ENCODE measurements at regions not wholly inside any gene's neighbourhood (a gene's known extent, or its start where the extent isn't known, plus 50 kb on each side); places are given as distances from the start of the nearest gene placed in this dataset.
"Not testable (repeated sequence)": the region's sequence is repeated elsewhere in the genome, so short reads cannot be mapped to it uniquely, and the experiment has no call there.

DNA sequence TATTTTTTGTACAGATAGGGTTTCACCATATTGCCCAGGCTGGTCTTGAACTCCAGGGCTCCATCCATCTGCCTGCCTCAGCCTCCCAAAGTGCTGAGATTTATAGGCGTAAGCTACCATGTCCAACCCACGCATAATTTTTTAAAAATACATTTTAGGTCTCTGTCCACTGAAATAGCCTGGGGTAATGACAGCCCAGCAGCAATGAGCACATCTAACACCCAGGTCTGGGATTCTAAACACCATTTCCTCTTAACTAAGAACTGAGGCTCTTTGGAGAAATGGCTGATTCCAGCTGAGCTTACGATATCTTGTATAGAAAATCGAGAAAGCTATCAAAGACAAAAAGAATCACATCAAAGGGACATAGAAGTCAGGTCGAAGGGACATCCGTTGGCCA lies 245.3 kb downstream of the PARN start:
- no peak for DNase-seq

DNA sequence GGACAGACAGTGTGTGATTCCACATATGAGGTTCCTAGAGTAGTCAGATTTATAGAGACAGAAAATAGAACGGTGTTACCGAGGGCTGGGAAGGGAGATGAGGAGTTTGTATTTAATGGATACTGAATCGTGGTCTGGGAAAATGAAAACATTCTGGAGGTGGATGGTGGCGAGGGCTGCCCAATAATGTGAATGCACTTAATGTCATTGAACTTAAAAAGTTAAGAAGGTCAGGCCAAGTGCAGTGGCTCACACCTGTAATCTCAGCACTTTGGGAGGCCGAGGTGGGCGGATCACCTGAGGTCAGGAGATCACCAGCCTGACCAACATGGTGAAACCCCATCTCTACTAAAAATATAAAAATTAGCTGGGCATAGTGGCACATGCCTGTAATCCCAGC lies 246.2 kb downstream of the PARN start:
- not testable (repeated sequence) for DNase-seq

DNA sequence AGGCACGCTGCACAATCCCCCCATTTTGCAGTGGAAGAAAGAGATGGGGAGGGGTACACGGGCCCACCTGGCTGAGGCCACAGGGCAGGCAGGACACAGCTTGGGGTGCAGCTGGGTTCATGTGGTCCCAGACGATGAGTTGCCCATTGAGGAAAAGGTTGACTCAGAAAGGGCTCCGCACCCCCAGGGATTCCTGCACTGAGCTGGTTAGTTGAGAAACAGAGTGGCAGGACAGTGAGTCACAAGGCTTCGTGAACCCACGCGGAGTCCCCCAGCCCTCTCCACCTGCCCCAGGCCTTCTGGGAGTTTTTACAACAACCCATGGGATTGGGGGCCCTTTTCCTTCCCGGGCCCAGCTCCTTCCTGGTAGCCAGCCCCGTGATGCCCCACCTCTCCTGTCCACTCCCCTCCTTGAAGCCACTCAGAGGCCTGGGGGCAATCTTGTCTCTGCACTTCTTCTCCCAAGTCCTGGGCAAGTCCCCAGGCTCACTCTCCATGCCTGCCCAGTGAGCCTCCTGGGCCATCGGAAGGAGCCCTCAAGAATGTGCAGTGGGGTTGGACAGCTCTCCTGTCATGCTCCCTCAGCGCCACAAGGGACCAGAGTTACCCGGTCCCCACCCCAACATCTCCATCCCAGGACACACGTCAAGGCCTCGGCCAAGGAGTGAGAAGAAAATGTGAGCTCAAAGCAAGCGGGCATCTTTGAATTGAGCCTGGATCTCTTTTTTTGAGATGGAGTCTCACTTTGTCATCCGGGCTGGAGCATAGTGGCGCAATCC lies 251.2 kb downstream of the PARN start:
- no peak for DNase-seq

DNA sequence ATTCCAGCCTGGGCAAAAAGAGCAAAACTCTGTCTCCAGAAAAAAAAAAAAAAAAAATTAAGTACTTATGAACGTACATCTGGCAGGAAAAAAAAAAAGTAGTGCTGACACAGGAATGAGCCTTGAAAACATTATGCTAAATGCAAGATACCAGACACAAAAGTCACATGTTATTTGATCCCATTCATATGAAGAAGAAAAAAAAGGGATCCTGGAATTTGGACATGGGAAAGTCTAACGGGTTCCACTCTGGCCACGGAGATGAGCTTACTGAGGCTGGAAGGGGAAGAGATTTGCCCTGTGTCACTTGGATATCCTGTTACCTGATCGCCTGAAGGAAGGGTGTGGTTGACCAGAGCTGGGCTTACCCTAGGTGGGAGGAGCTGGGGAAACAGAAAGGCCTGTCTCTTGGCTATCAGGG lies 251.9 kb downstream of the PARN start:
- DNase-seq: no peak

DNA sequence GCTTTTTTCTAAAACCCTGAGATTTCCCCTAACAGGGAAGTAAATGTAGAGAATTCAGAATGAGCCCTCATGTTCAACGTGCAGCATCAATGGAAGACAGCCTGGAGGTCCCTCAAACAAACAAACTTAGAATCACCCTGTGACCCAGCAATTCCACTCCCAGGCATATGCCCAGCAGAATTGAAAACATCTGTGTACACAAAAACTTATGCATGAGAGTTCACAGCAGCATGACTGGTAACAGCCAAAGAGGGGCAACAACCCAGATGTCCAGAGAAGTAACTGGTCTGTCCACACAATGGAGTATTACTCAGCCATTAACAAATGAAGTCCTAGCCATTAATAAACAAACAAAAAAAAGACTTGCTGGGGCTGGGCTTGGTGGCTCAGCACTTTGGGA lies 252.7 kb downstream of the PARN start:
- no peak for DNase-seq

DNA sequence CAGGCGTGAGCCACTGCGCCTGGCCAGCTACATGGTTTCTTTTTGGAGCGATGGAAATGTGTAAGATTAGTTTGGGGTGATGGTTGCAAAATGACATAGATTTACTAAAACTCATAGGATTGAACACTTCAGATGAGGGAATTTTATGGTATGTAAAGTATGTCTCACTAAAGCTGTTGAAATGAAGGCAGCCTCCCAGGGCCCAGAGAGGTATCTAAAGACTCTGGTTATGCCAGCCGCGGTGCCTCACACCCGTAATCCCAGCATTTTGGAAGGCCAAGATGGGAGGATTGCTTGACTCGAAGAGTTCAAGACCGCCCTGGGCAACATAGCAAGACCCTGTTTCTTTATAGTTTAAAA lies 254.9 kb downstream of the PARN start:
- DNase-seq: no peak

DNA sequence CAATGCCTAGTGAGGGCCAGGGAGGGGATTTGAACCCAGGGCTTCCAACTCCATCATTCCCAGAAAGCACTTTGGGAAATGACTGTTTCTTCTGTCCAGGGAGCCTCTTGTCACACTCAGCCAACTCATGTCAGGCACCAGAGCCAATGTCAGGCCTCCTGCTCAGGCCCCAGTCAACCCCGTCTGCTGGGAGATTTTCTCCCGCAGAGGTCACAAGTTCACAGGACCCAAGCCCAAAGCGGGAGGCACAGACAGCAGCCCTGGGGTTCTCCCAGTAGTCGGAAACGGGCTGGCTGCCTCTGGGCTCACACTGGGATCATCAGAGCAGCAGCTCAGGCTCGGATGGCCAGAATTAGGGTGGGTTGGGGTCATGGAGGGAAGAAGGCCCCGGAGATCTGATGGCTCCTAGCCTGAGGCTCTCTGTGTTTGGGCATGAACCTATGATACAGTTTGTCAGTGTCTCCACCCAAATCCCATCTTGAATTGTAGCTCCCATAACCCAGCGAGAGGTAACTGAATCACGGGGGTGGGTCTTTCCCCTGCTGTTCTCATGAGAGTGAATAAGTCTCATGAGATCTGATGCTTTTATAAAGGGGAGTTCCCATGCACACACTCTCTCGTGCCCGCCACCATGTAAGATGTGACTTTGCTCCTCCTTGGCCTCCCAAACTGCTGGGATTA lies 255.5 kb downstream of the PARN start:
- DNase-seq: no peak

DNA sequence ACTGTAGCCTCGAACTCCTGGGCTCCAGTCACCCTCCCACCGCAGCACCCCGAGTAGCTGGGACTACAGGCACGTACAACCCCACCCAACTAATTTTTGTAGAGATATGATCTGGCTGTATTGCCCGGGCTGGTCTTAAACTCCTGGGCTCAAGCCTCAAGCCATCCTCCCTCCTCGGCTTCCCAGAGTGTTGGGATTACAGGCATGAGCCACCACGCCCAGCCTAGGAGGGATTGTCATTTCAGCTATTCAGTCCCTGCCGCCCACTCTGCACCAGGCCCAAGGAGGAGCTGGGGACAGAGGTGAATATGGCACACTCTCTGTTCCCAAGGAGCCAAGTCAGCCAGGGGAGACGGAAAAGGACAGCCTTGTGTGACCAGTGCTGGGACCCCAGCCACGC lies 256.2 kb downstream of the PARN start:
- DNase-seq: no peak

DNA sequence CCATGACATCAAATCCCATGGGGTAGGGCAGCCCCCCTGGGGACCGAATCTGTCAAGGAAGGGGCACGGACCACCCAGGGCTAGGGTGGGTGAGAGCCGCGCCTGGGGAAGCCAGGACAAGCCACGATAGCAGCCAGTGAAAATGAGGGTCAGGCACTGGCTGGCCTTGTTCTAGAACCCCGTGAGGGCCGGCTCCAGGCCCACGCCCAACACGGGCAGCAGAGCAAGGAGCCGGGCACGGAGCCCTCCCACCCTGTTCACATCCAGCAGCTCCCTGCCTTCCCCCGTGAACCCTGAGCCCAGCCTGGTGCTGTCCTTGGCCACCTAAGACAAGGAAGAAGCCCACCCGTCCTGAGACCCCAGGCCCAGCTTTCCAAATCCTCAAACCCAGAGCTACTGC lies 256.7 kb downstream of the PARN start:
- DNase-seq: no peak

DNA sequence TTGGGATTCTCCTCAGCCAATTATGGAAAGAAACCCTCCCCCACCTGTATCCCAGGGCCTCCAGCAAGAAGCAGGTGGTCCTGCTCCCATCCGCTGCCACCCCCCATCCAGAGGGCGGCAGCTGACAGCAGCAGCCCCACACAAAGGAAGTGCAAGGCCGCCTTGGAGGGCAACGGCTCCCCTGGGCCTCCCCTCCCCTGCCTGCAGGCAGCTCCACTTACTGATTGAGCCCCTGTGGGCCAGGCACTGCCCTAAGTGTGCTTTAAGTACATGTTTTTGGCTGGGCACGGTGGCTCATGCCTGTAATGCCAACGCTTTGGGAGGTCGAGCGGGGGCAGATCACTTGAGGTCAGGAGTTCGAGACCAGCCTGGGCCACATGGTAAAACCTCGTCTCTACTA lies 257.6 kb downstream of the PARN start:
- DNase-seq: no peak

DNA sequence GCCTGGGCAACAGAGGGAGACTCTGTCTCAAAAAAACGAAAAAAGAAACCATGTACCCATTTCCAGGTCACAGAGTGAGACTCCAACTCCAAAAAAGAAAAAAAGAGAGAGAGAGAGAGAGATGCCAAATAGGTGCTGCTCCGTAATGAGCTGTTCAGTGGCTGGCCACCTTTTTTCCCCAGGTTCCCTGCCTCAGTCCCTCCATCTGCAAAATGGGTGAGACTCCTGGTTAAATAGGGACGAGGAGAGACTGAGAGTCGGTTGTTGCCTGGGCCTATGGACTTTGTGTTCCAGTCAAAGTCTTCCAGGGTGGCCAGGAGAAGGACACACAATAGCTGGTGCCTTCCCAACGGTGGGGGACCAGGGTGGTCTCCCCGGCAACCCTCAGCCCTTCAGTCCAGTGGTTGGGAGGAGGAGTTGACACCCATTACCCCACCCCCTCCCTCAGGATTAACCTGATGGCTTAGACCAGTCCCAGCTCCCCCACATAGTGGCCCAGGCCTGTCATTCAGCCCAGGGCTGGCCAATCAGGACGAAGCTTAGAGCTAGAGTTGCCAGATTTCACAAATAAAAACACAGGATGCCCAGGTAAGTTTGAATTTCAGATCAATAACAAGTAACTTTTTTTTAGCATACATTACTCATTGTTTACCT lies 258.2 kb downstream of the PARN start:
- DNase-seq: no peak

DNA sequence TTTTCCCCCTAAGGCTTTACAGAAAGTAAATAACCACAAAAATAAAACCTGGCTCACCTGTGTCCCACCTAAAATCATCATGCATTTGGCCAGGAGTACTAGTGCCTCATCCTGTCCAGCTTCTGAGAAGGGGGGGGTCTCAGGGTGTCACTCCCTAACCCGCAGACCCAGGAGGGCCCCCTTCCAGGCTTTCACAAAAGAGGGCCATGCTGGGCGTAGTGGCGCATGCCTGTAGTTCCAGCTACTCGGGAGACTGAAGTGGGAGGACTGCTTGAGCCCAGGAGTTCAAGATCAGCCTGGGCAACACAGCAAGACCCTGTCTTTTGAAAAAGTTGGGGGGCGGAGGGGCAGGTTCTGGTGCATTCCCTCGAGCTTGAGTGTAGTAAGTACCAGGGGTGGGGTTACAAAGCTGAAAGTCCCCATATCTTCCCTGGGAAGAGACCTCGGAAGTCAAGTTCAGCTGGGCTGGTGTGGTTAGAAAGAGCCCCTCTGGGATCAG lies 259.3 kb downstream of the PARN start:
- DNase-seq: no peak

DNA sequence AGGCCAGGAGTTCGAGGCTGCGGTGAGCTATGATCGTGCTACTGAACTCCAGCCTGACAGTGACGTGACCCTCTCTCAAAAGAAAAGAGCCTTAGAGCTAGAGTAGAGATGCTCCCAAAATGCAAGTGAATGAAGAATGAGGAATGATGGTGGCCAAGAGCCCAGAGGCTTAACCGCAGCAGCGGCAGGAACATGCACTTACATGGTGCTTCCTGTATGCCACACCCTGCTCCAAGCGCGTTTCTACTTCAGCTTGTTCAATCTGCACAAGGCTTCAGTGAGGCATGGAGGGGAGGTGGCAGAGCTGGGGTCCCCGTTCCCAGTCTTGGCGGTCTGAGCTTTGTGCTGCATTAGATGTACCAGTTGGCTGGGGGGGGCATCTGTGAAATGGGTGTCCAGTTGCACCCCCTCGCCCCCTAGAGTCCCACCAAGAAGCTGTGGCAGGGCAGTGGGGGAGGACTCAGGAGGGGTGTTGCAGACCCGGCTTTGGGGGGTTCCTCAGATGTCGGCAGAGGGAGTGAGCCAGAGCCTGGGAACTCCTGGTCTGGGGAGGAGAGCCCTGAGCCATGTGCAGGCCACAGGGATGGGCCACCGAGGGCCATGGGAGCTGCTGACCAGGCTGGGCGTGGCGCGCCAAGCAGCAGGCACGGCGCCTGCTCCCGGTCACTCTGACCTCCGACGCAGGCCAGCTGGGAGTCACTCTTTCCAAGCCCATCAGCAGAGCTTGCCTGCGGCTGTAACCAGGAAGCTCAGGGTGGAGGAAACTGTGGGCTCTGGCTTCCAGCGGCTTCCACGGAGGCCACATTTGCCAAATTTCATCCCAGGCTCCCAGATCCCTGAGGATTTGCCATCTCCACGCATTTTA lies 260.1 kb downstream of the PARN start:
- DNase-seq: no peak

DNA sequence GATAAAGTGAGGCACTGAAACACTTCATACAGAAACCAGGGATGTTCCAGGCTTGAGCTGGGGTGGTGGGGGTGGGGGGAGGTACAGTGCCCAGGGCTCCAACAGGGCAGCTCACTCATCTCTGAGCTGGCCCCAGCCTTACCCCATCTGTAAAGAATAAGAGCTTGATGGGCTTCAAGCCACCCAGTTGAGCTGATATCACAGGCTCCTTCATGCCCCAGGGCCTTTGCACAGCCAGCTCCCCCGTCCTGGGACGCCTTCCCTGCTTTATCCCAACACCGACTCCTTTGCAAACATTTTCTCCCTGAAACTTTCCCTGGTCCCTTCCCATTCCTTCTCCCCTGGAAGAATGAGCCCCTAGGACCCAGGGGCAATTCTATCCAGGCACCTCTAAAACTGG lies 261.7 kb downstream of the PARN start:
- no peak for DNase-seq

DNA sequence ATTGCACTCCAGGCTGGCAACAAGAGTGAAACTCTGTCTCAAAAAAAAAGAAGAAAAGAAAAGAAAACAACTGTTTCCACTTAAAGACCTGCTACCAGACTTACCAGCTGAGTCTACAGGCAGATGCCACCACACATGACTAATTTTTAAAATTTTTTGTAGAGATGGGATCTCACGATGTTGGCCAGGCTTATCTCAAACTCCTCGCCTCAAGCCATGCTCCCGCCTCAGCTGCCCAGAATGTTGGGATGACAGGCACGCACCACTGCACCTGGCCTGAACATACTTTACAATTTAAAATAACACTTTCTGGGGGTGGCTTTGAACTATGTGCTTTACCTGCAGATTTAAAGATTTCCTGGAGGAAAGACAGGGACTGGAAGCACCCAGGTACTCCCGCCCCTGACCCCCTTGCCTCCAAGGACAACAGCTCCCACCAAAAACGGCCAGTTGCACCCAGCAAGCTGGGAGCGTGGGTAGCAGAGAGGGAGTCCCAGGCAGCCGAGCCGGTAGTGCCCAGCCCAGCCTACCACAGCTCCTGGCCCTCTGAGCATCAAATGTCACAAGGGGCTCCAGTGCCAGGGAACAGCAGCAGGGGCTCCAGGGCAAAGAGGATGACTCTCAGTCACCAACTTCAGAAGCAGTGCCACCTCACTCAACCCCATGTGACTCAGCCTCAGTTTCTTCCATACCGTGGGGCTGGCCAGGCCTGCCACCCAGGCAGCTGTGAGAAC lies 262.9 kb downstream of the PARN start:
- no peak for DNase-seq

DNA sequence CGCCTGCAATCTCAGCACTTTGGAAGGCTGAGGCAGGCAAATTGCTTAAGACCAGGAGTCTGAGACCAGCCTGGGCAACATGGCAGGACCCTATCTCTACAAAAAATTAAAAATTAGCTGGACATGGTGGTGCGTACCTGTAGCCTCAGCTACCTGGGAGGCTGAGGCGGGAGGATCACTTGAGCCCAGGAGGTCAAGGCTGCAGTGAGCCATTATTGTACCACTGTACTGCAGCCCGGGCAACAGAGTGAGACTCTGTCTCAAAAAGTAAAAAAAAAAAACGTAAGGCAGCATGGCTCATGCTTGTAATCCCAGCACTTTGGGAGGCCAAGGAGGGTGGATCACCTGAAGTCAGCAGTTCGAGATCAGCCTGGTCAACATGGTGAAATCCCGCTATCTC lies 263.6 kb downstream of the PARN start:
- no peak for DNase-seq

DNA sequence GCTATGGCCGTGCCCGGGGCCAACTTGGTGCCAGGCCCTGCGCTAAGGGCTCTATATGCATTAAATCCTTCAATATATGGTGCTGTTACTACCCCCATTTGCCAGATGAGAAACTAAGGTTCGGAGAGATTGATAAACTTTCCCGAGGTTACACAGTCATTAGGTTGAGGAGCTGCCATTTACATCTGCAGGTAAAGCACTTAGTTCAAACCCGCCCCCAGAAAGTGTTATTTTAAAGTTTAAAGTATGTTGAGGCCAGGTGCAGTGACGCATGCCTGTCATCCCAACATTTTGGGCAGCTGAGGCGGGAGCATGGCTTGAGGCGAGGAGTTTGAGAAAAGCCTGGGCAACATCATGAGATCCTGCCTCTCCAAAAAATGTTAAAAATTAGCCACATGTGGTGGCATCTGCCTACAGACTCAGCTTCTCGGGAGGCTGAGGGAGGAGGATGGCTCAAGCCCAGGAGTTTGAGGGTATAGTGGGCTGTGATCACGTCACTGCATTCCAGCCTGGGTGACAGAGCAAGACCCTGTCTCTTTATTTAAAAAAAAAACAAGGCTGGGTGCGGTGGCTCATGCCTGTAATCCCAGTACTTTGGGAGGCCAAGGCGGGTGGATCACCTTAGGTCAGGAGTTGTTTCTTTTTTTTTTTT lies 264.7 kb downstream of the PARN start:
- no peak for DNase-seq

DNA sequence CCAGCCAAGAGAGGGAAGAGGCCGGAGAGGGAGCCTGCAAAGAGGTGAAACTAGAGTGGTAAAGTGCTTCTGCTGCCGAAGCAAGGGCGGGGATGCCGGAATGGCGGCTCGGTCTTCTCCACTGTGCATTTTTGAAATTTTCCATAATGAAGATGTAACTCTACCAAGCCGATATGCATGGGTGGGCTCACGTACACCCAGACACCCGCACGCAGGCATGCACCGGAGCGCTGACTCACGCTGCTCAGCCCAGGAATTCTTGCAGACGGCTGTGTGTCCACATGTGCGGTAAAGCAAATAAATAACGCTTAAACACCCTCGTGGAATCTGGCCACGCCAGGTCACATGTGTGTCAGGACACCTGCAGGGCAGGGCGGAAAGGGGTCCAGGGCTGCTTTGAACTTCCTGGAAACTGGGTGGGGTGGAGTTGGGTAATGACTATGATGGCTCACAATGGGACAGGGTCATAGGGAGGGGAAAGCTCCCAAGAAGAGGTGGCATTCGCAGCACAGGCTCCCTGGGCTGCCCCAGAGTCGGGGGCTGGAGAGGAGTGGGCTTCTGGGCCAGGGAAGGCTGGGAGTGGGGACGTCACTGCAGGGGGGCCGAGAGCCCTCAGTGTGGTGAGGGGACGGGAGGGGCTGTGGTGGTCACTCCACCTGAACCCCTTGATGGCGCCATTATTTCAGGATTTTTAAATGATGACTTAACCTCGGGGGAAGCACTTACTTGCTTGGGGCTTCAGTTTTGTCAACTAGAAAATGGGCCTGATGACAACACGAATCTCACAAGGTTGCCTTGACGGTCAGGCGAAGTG lies 265.5 kb downstream of the PARN start:
- no peak for DNase-seq

DNA sequence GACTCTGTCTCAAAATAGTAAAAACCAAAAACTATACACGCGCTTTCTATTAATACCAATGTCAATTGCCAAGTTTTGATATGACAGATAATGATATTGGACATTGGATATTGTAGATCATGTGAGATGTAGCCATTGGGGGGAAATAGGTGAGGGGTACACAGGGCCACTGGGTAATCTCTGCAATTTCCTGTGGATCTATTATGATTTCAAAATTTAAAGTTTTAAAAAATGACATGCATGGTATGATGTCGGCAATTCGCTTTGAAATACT lies 266.0 kb downstream of the PARN start:
- no peak for DNase-seq

DNA sequence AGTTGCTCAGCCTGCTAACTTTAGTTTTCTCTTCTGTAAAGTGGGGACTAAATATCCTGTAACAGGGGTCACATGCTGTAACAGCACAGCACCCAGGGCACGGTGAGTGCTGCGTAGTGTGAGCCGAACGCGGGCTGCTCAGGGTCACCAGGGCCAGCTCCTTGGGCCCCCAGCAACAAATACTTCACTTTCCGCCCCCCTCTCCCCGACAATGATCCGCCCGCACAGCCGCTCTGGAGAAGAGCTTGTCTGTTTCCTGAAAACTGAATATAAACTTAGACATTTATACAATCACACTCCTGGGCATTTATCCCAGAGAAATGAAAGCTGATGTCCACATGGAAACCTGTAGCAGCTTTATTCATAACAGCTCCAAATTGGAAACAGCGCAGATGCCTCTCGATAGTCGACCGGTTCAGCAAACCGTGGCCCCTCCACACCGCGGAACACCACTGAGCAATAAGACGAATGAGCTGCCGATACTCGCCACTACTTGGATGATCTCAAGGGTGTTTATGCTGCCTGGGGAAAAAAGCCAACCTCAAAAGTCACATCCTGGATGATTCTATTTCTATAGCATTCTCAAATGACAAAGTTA lies 267.2 kb downstream of the PARN start:
- DNase-seq: no peak

Measured in right forelimb (tissue), 1 donor.